Fibroblast of skin of left quadriceps (primary cell): ENCODE measurements at regions not wholly inside any gene's neighbourhood (a gene's known extent, or its start where the extent isn't known, plus 50 kb on each side); places are given as distances from the start of the nearest gene placed in this dataset.

Experiments
- DNase-seq, 2 experiments: peaks; one replicate each; pipeline ENCODE4 v3.0.0-alpha.2; 2013; ENCODE audit warnings: low read depth in 2 of 2

- DNase-seq = no peak
Measured at GRCh38 chr16:79444572-79444971, 156.0 kb downstream of the MAF start.

- no peak for DNase-seq
Measured at GRCh38 chr16:79439901-79440300, 160.6 kb downstream of the MAF start.

- no peak for DNase-seq
Measured at GRCh38 chr16:79437764-79438751, 162.5 kb downstream of the MAF start.

- no peak for DNase-seq
Measured at GRCh38 chr16:79436885-79437284, 163.7 kb downstream of the MAF start.

GRCh38 chr16:79434771-79435170, 165.8 kb downstream of the MAF start:
- DNase-seq = no peak

GRCh38 chr16:79434092-79434491, 166.4 kb downstream of the MAF start:
- DNase-seq = no peak

GRCh38 chr16:79431923-79432322, 168.6 kb downstream of the MAF start:
- DNase-seq = no peak

- DNase-seq = no peak
Measured at GRCh38 chr16:79430191-79430678, 170.3 kb downstream of the MAF start.

GRCh38 chr16:79429381-79430190, 171.0 kb downstream of the MAF start:
- no peak for DNase-seq

- DNase-seq = no peak
Measured at GRCh38 chr16:79426663-79427062, 173.9 kb downstream of the MAF start.

GRCh38 chr16:79422064-79422463, 178.5 kb downstream of the MAF start:
- DNase-seq = no peak

- no peak for DNase-seq
Measured at GRCh38 chr16:79421126-79421525, 179.4 kb downstream of the MAF start.

GRCh38 chr16:79420493-79420892, 180.0 kb downstream of the MAF start:
- no peak for DNase-seq

GRCh38 chr16:79419148-79419547, 181.4 kb downstream of the MAF start:
- DNase-seq = no peak

GRCh38 chr16:79417601-79418008, 182.9 kb downstream of the MAF start:
- no peak for DNase-seq

GRCh38 chr16:79415983-79416640, 184.4 kb downstream of the MAF start:
- DNase-seq = no peak

- DNase-seq = no peak
Measured at GRCh38 chr16:79412783-79413225, 187.7 kb downstream of the MAF start.

GRCh38 chr16:79411805-79412204, 188.7 kb downstream of the MAF start:
- no peak for DNase-seq

GRCh38 chr16:79411357-79411756, 189.2 kb downstream of the MAF start:
- DNase-seq = no peak

- no peak for DNase-seq
Measured at GRCh38 chr16:79409978-79410377, 190.6 kb downstream of the MAF start.

- no peak for DNase-seq
Measured at GRCh38 chr16:79408355-79408754, 192.2 kb downstream of the MAF start.
